GM18511 (cell line): ENCODE measurements at regions not wholly inside any gene's neighbourhood (a gene's known extent, or its start where the extent isn't known, plus 50 kb on each side); places are given as distances from the start of the nearest gene placed in this dataset.
"Not testable (repeated sequence)": the region's sequence is repeated elsewhere in the genome, so short reads cannot be mapped to it uniquely, and the experiment has no call there.

Experiments
- ATAC-seq: cut with Tn5 transposase; IDR thresholded peaks from one replicate; pipeline ENCODE4 v1.9.1; 2021; ENCODE audit warnings: mild to moderate bottlenecking, moderate library complexity; ENCODE audit not compliant: unreplicated experiment

DNA sequence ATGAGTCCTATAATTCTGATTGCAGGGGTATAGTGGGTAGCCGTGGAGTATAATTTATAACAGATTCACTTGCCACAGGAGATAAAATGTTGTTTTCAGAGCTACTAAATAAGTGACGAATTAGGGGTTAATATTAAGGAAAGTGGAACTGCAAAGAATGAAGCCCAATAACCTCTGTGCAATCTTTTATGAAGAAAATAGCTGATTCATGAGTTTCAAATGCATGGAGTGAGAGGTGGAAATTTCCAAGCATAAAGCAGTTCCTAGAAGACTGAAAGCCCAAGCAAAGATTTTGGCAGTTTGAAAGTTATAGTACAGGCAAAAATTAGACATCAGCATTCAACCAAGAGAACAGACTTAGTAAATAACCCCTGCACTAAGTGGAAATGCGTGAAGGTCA lies 1782.4 kb upstream of the PCDH10 start:
- ATAC-seq, result no peak

- no peak for ATAC-seq
These were observed 1781.7 kb upstream of the PCDH10 start for GRCh38 chr4:131367441-131367840.

- ATAC-seq, result no peak
These were observed 1778.2 kb upstream of the PCDH10 start for GRCh38 chr4:131370846-131371245.

- no peak for ATAC-seq
These were observed 1768.0 kb upstream of the PCDH10 start for GRCh38 chr4:131381055-131381454.

DNA sequence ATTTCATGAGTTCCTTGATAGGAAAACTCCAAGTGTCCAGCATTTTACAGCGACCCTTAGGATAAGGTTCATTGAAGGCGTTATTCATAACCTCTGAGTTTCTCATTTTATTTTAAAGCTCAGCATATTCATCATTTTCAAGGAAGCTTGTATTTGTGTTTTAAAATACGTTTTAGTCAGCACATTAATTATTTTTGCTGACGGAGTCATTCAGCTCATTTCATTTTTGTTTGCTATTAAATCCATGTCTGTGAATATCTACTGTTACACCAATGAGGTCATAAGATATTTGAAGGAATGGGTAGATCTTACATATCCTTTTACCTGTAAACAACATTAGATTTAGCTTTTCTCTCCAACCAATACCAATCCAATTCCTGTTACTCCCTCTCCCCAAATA lies 1766.3 kb upstream of the PCDH10 start:
- no peak for ATAC-seq

DNA sequence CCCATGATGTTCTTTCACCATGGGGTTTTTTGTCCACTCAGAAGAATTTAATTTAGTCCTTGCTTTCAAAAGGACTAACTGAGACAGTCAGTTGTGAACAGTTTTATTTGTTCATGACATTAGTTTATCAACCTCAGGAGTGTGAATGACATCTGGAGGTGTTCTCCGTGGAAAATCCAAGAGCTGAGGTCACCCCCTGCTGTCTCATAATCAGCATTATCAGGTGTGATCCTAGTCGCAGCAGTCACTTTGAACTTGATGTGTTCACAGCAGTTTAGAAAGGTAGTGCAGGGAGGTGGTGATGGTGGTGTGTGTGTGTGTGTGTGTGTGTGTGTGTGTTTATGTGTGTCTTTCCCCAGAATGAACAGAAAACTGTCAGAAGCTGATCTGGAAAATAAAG lies 1760.8 kb upstream of the PCDH10 start:
- no peak for ATAC-seq

DNA sequence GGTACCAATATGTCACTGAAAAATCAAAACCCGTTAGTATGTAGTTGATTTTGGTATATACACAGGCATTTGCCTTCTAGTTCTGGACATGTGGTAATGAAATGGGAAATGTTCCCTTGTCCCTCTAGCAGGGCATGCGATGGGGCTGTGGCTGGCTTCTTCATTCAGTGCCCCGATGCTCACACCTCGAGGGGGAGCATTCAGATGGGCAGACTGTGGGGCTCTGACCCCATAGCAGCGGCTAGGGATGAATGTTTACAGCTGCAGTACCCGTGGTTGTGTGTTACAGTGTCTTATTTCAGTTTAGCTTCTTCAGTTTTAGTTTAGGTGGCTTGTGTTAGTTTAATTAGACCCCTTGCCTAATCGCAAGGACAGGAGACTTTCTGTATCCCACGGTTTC lies 1741.0 kb upstream of the PCDH10 start:
- no peak for ATAC-seq

GRCh38 chr4:131411393-131411792 lies 1737.7 kb upstream of the PCDH10 start:
- no peak for ATAC-seq

GRCh38 chr4:131419147-131419546 lies 1729.9 kb upstream of the PCDH10 start:
- no peak for ATAC-seq

- ATAC-seq, result peak; percentile 61
These were observed 1722.9 kb upstream of the PCDH10 start for GRCh38 chr4:131426023-131426758.

DNA sequence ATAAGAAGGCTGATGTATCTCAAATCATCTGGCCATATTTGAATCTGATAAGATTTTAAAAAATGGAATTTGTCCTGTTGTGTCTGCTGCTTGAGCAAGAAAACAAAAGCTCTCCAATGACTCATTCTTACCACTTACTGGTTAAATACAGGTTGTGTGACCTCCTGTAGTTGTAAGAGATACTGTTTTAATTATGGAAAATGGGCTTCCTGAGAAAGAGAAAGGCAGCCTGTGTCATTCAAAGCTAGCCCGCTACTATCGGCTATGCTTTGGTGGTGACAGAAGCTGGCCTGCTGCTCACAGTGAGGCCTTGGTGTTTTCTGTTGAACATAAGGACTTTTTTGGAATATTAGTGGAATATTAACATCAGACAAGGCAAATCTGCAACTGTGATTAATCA lies 1722.1 kb upstream of the PCDH10 start:
- ATAC-seq, result peak; percentile 28

- no peak for ATAC-seq
These were observed 1718.8 kb upstream of the PCDH10 start for GRCh38 chr4:131430302-131430701.

DNA sequence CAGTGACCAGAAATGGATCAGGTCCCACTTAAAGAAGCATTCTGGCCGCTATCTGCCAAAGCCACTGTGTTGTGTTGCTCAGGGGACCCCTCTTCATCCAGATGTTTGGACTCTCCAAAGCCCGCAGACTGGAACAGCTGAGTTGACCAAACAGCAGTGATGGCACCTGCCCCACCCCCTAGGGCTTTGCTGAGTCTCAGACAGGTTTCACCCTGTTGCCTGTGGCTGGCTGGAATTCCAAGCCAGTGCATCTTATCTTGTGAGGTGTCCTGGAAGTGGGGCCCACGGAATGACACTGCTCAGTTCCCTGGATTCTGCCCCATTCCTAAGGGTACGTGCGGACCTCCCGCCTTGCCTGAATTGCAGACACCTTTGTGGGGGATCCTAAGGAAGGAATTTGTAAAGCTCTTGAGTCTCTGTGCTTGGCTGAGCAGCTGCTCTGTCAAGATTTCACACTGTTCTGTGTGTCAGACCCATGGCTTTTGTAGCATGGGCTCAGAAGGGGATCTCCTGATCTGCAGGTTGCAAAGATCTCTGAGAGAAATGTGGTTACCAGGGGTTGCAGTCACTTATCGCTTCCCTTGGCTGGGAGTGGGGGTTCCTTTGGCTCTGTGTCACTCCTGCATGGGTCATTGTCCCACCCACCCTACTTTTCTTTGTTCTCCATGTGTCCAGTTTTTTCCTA lies 1707.9 kb upstream of the PCDH10 start:
- no peak for ATAC-seq

GRCh38 chr4:131447883-131448282 lies 1701.2 kb upstream of the PCDH10 start:
- ATAC-seq, result no peak

DNA sequence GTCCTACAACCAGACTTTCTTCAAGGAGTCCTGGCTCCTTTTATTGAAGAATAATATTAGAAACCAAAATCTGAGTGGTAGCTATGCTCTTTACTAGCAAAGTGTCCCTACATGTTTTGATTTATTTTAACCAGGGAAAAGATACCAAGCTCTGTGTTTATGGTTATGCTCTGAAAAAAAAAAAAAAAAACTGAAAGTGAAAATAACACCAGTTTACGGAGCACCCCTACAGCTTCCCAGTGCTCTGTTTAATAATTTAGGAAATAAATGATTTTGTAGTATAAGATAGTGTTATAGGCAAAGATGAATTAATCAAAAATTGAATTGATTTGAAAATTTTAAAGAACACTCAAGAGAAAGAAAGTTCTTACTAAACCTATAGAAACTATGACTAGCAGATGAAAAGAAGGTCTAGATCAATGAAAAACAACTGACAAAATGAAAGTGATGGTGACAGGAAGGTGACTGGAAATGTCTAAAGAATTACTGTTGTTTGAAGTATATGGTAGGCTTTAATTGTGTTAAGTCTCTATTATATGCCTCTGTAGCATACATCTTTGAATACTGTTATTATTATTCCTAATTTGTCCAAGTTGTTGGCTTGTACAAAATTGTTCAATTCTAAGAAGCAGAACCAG lies 1698.4 kb upstream of the PCDH10 start:
- ATAC-seq, result no peak

DNA sequence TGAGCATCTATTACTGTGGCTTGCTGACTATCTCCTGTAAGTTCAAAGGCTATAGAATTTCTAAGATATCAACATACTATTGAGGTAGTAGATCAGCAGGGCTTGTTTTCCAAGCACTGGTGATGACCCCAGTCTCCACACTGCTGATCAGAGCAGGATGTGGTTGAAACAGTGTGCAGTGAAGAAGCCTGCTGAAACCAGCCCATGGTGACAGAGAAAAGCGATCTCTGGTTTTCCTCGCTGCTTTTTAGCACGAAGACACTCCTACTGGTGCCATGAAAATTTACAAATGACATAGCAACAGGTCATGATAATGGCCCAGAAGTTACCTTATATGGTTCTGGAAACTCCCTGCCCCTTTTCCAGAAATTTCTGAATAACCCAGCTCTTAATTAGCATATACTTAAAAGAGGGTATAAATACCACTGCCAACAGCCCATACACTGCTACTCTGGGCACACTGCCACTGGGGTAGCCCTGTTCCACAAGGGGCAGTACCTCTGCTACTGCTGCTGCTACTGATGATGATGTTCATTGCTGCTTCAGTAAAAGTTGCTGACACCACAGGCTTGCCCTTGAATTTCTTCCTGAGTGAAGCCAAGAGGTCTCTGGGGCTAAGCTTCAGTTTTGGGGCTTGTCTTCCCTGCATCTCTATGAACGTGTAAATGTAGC lies 1689.5 kb upstream of the PCDH10 start:
- ATAC-seq, result no peak

- no peak for ATAC-seq
These were observed 1678.7 kb upstream of the PCDH10 start for GRCh38 chr4:131470360-131470759.

- no peak for ATAC-seq
These were observed 1660.3 kb upstream of the PCDH10 start for GRCh38 chr4:131488772-131489171.

GRCh38 chr4:131496211-131496610 lies 1652.9 kb upstream of the PCDH10 start:
- ATAC-seq, result not testable (repeated sequence)

DNA sequence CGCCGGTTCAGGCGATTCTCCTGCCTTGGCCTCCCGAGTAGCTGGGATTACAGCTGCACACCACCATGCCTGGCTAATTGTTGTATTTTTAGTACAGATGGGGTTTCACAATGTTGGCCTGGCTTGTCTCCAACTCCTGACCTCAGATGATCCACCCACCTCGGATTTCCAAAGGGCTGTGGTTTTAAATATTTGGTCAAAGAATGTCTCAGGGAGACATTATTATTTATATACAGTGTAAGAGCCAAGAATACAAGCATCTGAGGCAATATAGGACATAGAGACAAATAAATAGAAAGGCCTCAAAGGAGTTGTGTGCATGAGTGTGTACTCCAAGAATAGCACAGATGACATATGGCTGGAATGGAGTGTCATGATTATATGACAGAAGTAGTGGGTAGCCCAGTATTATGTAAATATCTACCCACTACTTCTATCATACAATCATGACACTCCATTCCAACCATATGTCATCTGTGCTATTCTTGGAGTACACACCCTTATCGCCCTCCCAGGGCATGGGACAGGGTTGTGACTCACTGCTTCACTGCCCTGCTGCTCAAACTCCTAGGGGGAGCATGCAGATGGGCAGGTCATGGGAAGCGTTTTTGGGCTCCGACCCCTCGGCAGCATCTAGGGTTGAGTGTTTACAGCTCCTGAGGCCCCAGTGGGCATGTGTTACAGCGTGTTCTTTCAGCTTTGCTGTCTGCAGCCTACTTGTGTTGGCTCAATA lies 1649.8 kb upstream of the PCDH10 start:
- no peak for ATAC-seq

DNA sequence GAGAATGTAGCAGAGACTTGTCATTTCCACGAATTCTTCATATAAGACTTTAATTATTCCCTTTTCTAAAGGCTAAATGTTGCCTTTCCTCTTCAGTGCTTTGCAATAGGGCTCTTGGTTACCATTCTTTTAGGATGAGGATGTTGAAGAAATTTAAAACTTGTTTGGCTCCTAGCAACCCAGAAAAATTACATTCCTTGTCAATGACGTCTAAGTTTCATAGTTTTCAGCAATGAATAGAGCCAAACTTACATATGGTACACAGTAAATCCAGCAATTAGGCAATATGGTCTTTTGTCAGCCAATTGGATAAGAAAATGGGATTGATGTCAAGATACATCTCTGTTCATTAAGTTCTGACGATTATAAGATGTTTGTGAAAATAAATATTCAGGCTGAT lies 1639.6 kb upstream of the PCDH10 start:
- ATAC-seq, result no peak
